Ectodermal cell (in vitro differentiated cells): ENCODE measurements at regions not wholly inside any gene's neighbourhood (a gene's known extent, or its start where the extent isn't known, plus 50 kb on each side); places are given as distances from the start of the nearest gene placed in this dataset.

Source experiments
- H3K27ac ChIP-seq: 2 replicates; pipeline ENCODE4 v1.7.0; 2013; ENCODE audit warnings: mild to moderate bottlenecking, low read depth, low read length; ENCODE audit not compliant: insufficient read depth, poor library complexity, severe bottlenecking
- H3K27me3 ChIP-seq: 2 replicates; pipeline ENCODE4 v1.7.0; 2013; ENCODE audit warnings: mild to moderate bottlenecking, low read length; ENCODE audit not compliant: insufficient read depth, control insufficient read depth, poor library complexity, severe bottlenecking
- H3K36me3 ChIP-seq: one replicate; pipeline ENCODE4 v1.7.0; 2013; ENCODE audit warnings: low read length; ENCODE audit not compliant: control insufficient read depth, insufficient read depth
- H3K4me1 ChIP-seq: one replicate; pipeline ENCODE4 v1.7.0; 2013; ENCODE audit warnings: low read length; ENCODE audit not compliant: control insufficient read depth, insufficient read depth
- H3K4me3 ChIP-seq: 2 replicates; pipeline ENCODE4 v1.7.0; 2013; ENCODE audit warnings: low read depth, low read length, control low read depth; ENCODE audit not compliant: insufficient read depth
- H3K9me3 ChIP-seq: 2 replicates; pipeline ENCODE4 v1.7.0; 2013; ENCODE audit warnings: mild to moderate bottlenecking, low read length, moderate library complexity; ENCODE audit not compliant: control insufficient read depth
- WGBS, 2 experiments: methylation state at CpG; one replicate each; pipeline ENCODE4 v1.1.7; 2013; ENCODE audit warnings: missing lambda C conversion rate in 2 of 2; 5-methylcytosine and 5-hydroxymethylcytosine counted together

DNA sequence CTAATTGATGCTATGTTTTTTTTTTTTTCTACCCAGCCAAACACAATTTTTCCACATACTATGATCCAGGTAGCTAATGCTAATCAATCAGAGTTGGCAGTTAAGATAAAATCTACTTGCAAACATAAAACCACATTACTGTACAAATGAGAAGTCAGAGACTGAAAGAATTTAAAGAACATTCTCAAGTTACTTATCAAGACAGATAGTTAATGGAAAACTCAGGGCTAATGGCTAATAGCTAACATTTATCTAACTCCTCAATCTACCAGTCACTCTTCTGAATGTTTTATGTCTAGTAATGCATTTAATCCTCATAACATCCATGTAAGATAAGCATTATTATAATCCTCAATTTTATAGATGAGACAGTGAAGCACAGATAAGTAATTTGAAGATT lies 537.6 kb upstream of the SETBP1 start:
- Histone ChIP-seq H3K36me3 (no peaks in the 10 kb centered on the region), H3K9me3 (no peaks in the 10 kb centered on the region), H3K27me3 (no peaks in the 10 kb centered on the region), H3K27ac (no peak overlapping the region), H3K4me3 (no peak overlapping the region), H3K4me1 (no peaks in the 10 kb centered on the region)

DNA sequence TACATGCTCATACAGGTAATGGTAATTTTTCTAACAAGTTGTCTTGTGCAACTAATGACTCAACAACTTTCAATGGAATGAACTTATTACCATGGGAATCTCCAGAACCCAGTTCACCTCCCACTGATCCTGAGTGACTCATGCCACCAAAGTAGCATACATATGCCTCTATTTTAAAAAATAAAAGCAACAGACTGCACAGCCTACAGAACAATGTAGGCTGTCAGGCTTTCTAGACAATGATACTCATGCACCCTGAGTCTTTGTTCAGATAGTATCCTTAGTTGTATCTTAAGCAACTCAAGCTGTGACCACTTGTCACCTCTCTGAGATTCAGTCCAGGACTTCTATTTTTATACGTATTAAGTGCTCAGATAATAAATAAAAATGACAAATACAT lies 531.0 kb upstream of the SETBP1 start:
- H3K9me3 ChIP-seq: no peaks in the 10 kb centered on the region
- no peaks in the 10 kb centered on the region for H3K36me3 ChIP-seq
- no peak overlapping the region for H3K4me3 ChIP-seq
- H3K4me1 ChIP-seq: no peaks in the 10 kb centered on the region
- H3K27me3 ChIP-seq: no peaks in the 10 kb centered on the region
- WGBS, 2 experiments: 93 to 100% methylated on average over 1 of the region's 1 CpG
- no peak overlapping the region for H3K27ac ChIP-seq

- Histone ChIP-seq H3K27me3 (no peaks in the 10 kb centered on the region), H3K4me3 (no peak overlapping the region), H3K36me3 (no peaks in the 10 kb centered on the region), H3K27ac (no peak overlapping the region), H3K9me3 (no peaks in the 10 kb centered on the region), H3K4me1 (no peaks in the 10 kb centered on the region)
- WGBS, 2 experiments: 94 to 100% methylated on average over 2 of the region's 2 CpGs
These were observed 526.7 kb upstream of the SETBP1 start for GRCh38 chr18:44153981-44154380.

- Histone ChIP-seq H3K36me3 (no peaks in the 10 kb centered on the region), H3K9me3 (no peaks in the 10 kb centered on the region), H3K27ac (no peak overlapping the region), H3K4me1 (no peaks in the 10 kb centered on the region), H3K27me3 (no peaks in the 10 kb centered on the region), H3K4me3 (no peak overlapping the region)
- 86 to 100% methylated on average over 2 to 3 of the region's 3 CpGs for WGBS, 2 experiments
These were observed 524.6 kb upstream of the SETBP1 start for GRCh38 chr18:44156126-44156525.

GRCh38 chr18:44156776-44157335 lies 523.8 kb upstream of the SETBP1 start:
- no peak overlapping the region for H3K27ac ChIP-seq
- no peaks in the 10 kb centered on the region for H3K36me3 ChIP-seq
- no peaks in the 10 kb centered on the region for H3K9me3 ChIP-seq
- no peaks in the 10 kb centered on the region for H3K4me1 ChIP-seq
- no peaks in the 10 kb centered on the region for H3K27me3 ChIP-seq
- WGBS, 2 experiments: 95 to 97% methylated on average over 6 to 7 of the region's 7 CpGs
- no peak overlapping the region for H3K4me3 ChIP-seq

DNA sequence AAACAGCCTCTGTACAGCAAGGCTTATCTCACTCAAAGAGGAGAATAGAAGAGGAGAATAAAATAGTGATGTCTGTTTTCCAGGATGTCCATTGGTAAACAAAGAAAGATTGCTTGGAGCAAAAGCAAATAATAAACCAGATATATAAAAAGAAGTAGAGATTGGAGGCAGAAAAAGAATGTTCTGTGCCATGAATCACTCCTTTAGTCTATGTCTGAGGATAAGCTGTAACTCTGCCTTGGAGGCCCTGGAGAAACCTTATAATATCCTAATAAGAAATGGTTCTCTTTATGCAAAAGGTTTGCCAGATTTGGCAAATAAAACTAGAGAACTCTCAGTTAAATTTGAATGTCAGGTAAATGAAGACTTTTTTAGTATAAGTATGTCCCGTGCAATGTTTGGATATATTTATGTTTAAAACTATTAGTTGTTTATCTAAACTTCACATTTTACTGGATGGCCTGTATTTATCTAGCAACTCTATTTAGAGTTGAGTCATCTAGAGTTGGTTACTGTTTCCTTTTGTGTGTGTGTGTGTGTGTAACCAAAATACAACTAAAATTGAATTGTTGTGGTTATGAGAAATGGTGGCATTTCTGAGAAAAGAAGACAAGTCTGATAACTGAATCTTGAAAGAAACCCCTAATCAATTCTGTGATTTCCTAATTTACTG lies 510.3 kb upstream of the SETBP1 start:
- H3K27ac ChIP-seq: no peak overlapping the region
- no peaks in the 10 kb centered on the region for H3K4me1 ChIP-seq
- no peaks in the 10 kb centered on the region for H3K9me3 ChIP-seq
- WGBS, 2 experiments: 86 to 100% methylated on average over 1 of the region's 1 CpG
- H3K27me3 ChIP-seq: no peaks in the 10 kb centered on the region
- no peak overlapping the region for H3K4me3 ChIP-seq
- H3K36me3 ChIP-seq: no peaks in the 10 kb centered on the region

GRCh38 chr18:44171301-44171700 lies 509.4 kb upstream of the SETBP1 start:
- WGBS, 2 experiments: 93% methylated on average over 4 of the region's 5 CpGs; no CpG with 5 or more reads in 1 of the 2 experiments
- H3K4me1 ChIP-seq: no peaks in the 10 kb centered on the region
- no peak overlapping the region for H3K27ac ChIP-seq
- no peaks in the 10 kb centered on the region for H3K9me3 ChIP-seq
- no peak overlapping the region for H3K4me3 ChIP-seq
- H3K27me3 ChIP-seq: no peaks in the 10 kb centered on the region
- H3K36me3 ChIP-seq: no peaks in the 10 kb centered on the region

- H3K36me3 ChIP-seq: no peaks in the 10 kb centered on the region
- H3K9me3 ChIP-seq: no peaks in the 10 kb centered on the region
- WGBS, 2 experiments: 79 to 94% methylated on average over 2 of the region's 2 CpGs
- H3K4me1 ChIP-seq: no peaks in the 10 kb centered on the region
- no peak overlapping the region for H3K27ac ChIP-seq
- no peak overlapping the region for H3K4me3 ChIP-seq
- H3K27me3 ChIP-seq: no peaks in the 10 kb centered on the region
These were observed 504.8 kb upstream of the SETBP1 start for GRCh38 chr18:44175891-44176290.

DNA sequence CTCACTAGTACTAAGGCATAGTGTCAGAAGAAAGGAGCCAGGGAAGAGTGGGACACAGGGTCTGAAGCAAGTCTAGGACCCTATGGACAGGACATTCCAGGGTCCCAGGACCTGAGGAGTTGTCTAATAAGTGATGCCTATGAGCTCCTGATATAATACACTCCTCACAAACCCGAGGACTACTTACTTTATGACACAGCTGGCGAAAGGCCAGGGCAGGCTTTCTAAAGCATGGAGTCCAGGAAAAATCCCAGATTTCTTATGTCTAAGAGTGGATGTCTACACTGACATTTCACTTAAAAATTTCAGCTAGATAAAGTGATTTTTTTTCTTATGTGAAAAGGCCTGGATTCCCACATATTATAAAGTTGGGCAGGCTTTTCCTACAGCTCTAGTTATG lies 502.2 kb upstream of the SETBP1 start:
- H3K27ac ChIP-seq: no peak overlapping the region
- no peaks in the 10 kb centered on the region for H3K9me3 ChIP-seq
- H3K27me3 ChIP-seq: no peaks in the 10 kb centered on the region
- 93 to 94% methylated on average over 2 of the region's 2 CpGs for WGBS, 2 experiments
- no peak overlapping the region for H3K4me3 ChIP-seq
- H3K36me3 ChIP-seq: no peaks in the 10 kb centered on the region
- no peaks in the 10 kb centered on the region for H3K4me1 ChIP-seq

DNA sequence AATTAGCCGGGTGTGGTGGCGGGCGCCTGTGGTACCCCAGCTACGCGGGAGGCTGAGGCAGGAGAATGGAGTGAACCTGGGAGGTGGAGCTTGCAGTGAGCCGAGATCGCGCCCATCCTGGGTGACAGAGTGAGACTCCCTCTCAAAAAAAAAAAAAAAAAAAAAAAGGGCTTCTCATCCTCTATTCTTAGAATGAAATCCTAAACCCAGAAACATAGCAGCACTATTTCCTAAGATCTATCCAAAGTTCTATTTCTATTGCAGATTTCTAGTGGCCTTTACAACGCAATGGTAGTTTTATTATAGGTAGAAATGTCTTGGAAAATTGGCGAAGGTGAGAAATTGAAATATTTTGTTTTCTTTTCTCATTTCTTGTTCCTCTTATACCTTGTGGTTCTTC lies 501.0 kb upstream of the SETBP1 start:
- H3K4me1 ChIP-seq: no peaks in the 10 kb centered on the region
- no peaks in the 10 kb centered on the region for H3K27me3 ChIP-seq
- 90 to 98% methylated on average over 8 to 10 of the region's 10 CpGs for WGBS, 2 experiments
- no peaks in the 10 kb centered on the region for H3K36me3 ChIP-seq
- no peak overlapping the region for H3K4me3 ChIP-seq
- H3K27ac ChIP-seq: no peak overlapping the region
- no peaks in the 10 kb centered on the region for H3K9me3 ChIP-seq
